Fibroblast of the conjunctiva (primary cell): ENCODE measurements at regions not wholly inside any gene's neighbourhood (a gene's known extent, or its start where the extent isn't known, plus 50 kb on each side); places are given as distances from the start of the nearest gene placed in this dataset.
"Not testable (repeated sequence)": the region's sequence is repeated elsewhere in the genome, so short reads cannot be mapped to it uniquely, and the experiment has no call there.

Source experiments
- DNase-seq: peaks from one replicate; pipeline ENCODE4 v3.0.0-alpha.2; 2010; ENCODE audit warnings: low read depth

- no peak for DNase-seq
Observed at GRCh38 chr11:104776501-104777170, 121.6 kb downstream of the CASP12 start.

- no peak for DNase-seq
Observed at GRCh38 chr11:104774578-104774977, 123.7 kb downstream of the CASP12 start.

- peak; percentile 66 for DNase-seq
Observed at GRCh38 chr11:104772806-104773241, 125.4 kb downstream of the CASP12 start.

GRCh38 chr11:104771763-104772162 lies 126.5 kb downstream of the CASP12 start:
- no peak for DNase-seq

- DNase-seq = not testable (repeated sequence)
Observed at GRCh38 chr11:104771046-104771445, 127.2 kb downstream of the CASP12 start.

- no peak for DNase-seq
Observed at GRCh38 chr11:104765401-104766095, 132.7 kb downstream of the CASP12 start.

- DNase-seq = no peak
Observed at GRCh38 chr11:104764710-104765045, 133.6 kb downstream of the CASP12 start.

- DNase-seq = no peak
Observed at GRCh38 chr11:104763930-104764709, 134.1 kb downstream of the CASP12 start.

GRCh38 chr11:104761511-104761910 lies 136.7 kb downstream of the CASP12 start:
- no peak for DNase-seq

GRCh38 chr11:104759464-104759863 lies 138.8 kb downstream of the CASP12 start:
- no peak for DNase-seq

GRCh38 chr11:104738918-104739317 lies 159.3 kb downstream of the CASP12 start:
- DNase-seq = no peak

- no peak for DNase-seq
Observed at GRCh38 chr11:104738208-104738607, 160.1 kb downstream of the CASP12 start.

- DNase-seq = no peak
Observed at GRCh38 chr11:104736502-104736901, 161.8 kb downstream of the CASP12 start.

GRCh38 chr11:104734998-104735397 lies 163.3 kb downstream of the CASP12 start:
- DNase-seq = no peak

GRCh38 chr11:104731890-104732289 lies 166.4 kb downstream of the CASP12 start:
- no peak for DNase-seq

GRCh38 chr11:104728927-104729326 lies 169.3 kb downstream of the CASP12 start:
- no peak for DNase-seq

GRCh38 chr11:104727768-104728167 lies 170.5 kb downstream of the CASP12 start:
- no peak for DNase-seq

- no peak for DNase-seq
Observed at GRCh38 chr11:104727095-104727494, 171.2 kb downstream of the CASP12 start.

GRCh38 chr11:104725796-104726408 lies 172.4 kb downstream of the CASP12 start:
- no peak for DNase-seq

GRCh38 chr11:104713401-104713800 lies 184.9 kb downstream of the CASP12 start:
- peak; percentile 8 for DNase-seq

GRCh38 chr11:104705490-104706190 lies 192.6 kb downstream of the CASP12 start:
- DNase-seq = no peak

GRCh38 chr11:104704888-104705287 lies 193.4 kb downstream of the CASP12 start:
- no peak for DNase-seq
